ENCODE measurements at regions not wholly inside any gene's neighbourhood (a gene's known extent, or its start where the extent isn't known, plus 50 kb on each side); places are given as distances from the start of the nearest gene placed in this dataset.
A peak's percentile ranks its signal among the peaks of the same experiment; 100 is the strongest.

- DNase-seq (ENCODE audit: low read depth, low spot score) (peak; percentile 69), ATAC-seq (peak; percentile 90)
- no peaks in the 10 kb centered on the region for H3K36me3 ChIP-seq (ENCODE audit: control insufficient read depth, insufficient read depth, low read length)
- in situ Hi-C loops (cut with HindIII; ENCODE audit: low pct_unique_long_range_greater_than_20kb, low sequenced_read_pairs), result no loop called here
- POLR2A ChIA-PET, result interaction anchor here (0.7 kb wide), 1 partner anchor 267 kb away, joined by 8 read pairs; no protein-coding TSS in a partner anchor
- intact Hi-C loops (cut with micrococcal nuclease; ENCODE audit: unreplicated experiment), result loop anchor here (5.0 kb wide), 1 partner anchor 73 kb away; no protein-coding TSS in a partner anchor
- H3K9me3 ChIP-seq (ENCODE audit: control insufficient read depth, insufficient read depth, low read depth, low read length), result no peaks in the 10 kb centered on the region
- no peak overlapping the region for H3K4me3 ChIP-seq (ENCODE audit: low read depth in 2 of 2, low read length in 2 of 2)
- BruUV-seq (replicated peaks), result no TSS peak
- H3K27me3 ChIP-seq (ENCODE audit: control insufficient read depth, insufficient read depth, low read length), result no peaks in the 10 kb centered on the region
- CTCF ChIA-PET, result no interaction called here
- H3K27ac ChIP-seq (ENCODE audit: low read length), result peak overlapping the region; percentile 96
- peaks cover 52% of the 10 kb centered on the region for H3K4me1 ChIP-seq (ENCODE audit: control insufficient read depth, insufficient read depth, low read length)
- no peak for TF ChIP-seq TCF7L2 (IDR thresholded peaks at IDR 0.05; ENCODE audit: low read depth, low read length)
- TF ChIP-seq REST (IDR thresholded peaks at IDR 0.05; ENCODE audit: insufficient read depth in 1 of 2, low read depth in 2 of 2, low read length in 1 of 2), result no peak
- TF ChIP-seq SIN3A (IDR thresholded peaks at IDR 0.05; ENCODE audit: borderline replicate concordance, insufficient read depth, low read depth, low read length), result no peak
- no peak for TF ChIP-seq CTCF (IDR thresholded peaks at IDR 0.05)
- TF ChIP-seq POLR2AphosphoS5 (IDR thresholded peaks at IDR 0.05; ENCODE audit: low read depth, low read length), result no peak; the same call in 1 of the 2 replicates
Observed at GRCh38 chr11:27209562-27210005, 153.4 kb downstream of the CCDC34 start.

GRCh38 chr11:27208846-27209245, 154.2 kb downstream of the CCDC34 start:
- intact Hi-C loops (cut with micrococcal nuclease; ENCODE audit: unreplicated experiment), result no loop called here
- Histone ChIP-seq H3K4me1 (ENCODE audit: control insufficient read depth, insufficient read depth, low read length) (peaks cover 47% of the 10 kb centered on the region), H3K4me3 (ENCODE audit: low read depth in 2 of 2, low read length in 2 of 2) (no peak overlapping the region), H3K9me3 (ENCODE audit: control insufficient read depth, insufficient read depth, low read depth, low read length) (no peaks in the 10 kb centered on the region), H3K27ac (ENCODE audit: low read length) (peak overlapping the region; percentile 96), H3K36me3 (ENCODE audit: control insufficient read depth, insufficient read depth, low read length) (no peaks in the 10 kb centered on the region), H3K27me3 (ENCODE audit: control insufficient read depth, insufficient read depth, low read length) (no peaks in the 10 kb centered on the region)
- ATAC-seq (no peak), DNase-seq (ENCODE audit: low read depth, low spot score) (no peak)
- BruUV-seq (replicated peaks), result no TSS peak
- TF ChIP-seq TCF7L2 (IDR thresholded peaks at IDR 0.05; ENCODE audit: low read depth, low read length) (no peak), REST (IDR thresholded peaks at IDR 0.05; ENCODE audit: insufficient read depth in 1 of 2, low read depth in 2 of 2, low read length in 1 of 2) (no peak), POLR2AphosphoS5 (IDR thresholded peaks at IDR 0.05; ENCODE audit: low read depth, low read length) (no peak), SIN3A (IDR thresholded peaks at IDR 0.05; ENCODE audit: borderline replicate concordance, insufficient read depth, low read depth, low read length) (no peak), CTCF (IDR thresholded peaks at IDR 0.05) (no peak)
- ChIA-PET CTCF (no interaction called here), POLR2A (no interaction called here)
- in situ Hi-C loops (cut with HindIII; ENCODE audit: low pct_unique_long_range_greater_than_20kb, low sequenced_read_pairs), result no loop called here
